SK-MEL-5 (cell line): ENCODE measurements at regions not wholly inside any gene's neighbourhood (a gene's known extent, or its start where the extent isn't known, plus 50 kb on each side); places are given as distances from the start of the nearest gene placed in this dataset.
"Not testable (repeated sequence)": the region's sequence is repeated elsewhere in the genome, so short reads cannot be mapped to it uniquely, and the experiment has no call there.

Source experiments
- DNase-seq: peaks from one replicate; pipeline ENCODE4 v3.0.0-alpha.2; 2016; ENCODE audit warnings: low read depth, low spot score
- in situ Hi-C: cut with HindIII; loops from 2 replicates; pipeline ENCODE4 v1.10.0; 2016; ENCODE audit warnings: low sequenced_read_pairs, high pct_unique_total_duplicates, low pct_unique_long_range_greater_than_20kb

DNA sequence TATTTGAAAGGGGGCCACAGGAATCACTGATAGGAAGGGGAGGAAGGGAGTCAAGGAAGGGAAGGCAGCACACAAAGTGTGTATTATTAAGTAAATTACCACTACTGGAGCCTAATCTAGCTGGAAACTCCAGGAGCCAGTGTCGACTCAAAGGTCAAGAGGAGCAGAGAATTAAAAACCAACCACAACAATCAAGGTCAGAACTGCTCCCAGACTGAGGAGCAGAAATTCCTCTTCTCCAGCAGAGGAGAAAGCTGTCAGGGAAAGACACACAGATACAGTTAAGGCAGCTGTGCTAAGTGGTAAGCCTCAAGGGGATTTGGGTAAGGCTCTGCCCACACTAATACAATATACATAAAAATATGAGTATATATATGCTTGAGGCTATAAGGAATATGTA lies 87.5 kb upstream of the PTPN13 start:
- DNase-seq: no peak
- in situ Hi-C loops: no loop called here

- DNase-seq: no peak
- in situ Hi-C loops: no loop called here
Measured at GRCh38 chr4:86508436-86508835, 85.7 kb upstream of the PTPN13 start.

- DNase-seq: no peak
- in situ Hi-C loops: no loop called here
Measured at GRCh38 chr4:86511590-86511989, 82.5 kb upstream of the PTPN13 start.

DNA sequence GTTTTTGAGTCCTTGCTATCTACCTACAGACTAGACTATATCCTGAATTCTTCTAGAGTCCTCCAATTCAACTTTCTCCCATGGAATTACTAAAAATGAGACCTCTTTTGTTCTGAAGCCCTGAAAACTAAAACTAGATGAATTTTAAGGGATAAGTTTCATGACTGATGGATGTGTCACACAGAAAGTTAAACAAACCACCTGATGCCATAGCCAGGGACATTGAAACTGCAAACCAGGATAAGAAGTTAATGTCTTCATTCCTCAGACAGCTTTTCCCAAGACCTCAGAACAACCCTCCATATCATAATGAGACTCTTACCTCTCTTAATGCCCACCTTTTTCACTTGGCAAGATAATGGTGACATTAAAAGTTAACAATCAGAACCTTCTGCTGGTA lies 81.5 kb upstream of the PTPN13 start:
- in situ Hi-C loops: no loop called here
- DNase-seq: no peak

DNA sequence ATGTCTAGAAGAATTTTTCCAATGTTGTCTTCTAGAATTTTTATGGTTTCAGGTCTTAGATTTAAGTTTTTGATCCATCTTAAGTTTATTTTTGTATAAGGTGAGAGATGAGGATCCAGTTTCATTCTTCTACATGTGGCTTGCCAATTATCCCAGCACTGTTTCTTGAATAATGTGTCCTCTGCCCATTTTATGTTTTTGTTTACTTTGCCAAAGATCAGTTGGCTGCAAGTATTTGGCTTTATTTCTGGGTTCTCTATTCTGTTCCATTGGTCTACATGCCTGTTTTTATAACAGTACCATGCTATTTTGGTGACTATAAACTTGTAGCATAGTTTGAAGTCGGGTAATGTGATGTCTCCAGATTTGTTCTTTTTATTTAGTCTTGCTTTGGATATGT lies 78.2 kb upstream of the PTPN13 start:
- DNase-seq, in situ Hi-C loops: not testable (repeated sequence)

DNA sequence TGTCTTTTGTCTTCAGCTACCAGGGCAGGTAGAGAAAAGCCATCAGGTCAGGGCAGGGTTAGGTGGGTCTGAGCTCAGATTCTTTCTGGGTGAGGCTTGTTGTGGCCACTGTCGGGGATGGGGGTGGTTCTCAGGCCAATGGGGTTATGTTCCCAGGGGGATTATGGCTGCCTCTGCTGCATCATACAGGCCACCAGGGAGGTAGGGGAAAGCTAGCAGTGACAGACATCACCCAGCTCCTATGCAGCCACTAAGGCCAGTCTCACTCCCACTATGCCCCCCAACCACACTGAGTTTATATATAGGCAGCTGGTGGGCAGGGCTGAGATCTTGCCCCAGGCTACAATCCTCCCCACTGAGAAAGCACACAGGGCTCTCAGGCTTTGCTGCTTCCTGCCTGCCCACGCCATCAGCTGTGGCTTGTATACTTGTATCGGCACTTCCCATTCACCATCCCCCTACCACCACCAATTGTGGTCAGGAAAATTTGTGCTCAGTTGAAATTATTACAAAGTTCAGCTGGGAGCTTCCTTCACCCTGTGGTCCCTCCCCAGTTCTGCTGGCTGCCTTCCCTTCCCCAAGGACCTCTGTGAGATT lies 72.6 kb upstream of the PTPN13 start:
- in situ Hi-C loops: no loop called here
- no peak for DNase-seq

- DNase-seq: peak; percentile 38
- in situ Hi-C loops: no loop called here
Measured at GRCh38 chr4:86522349-86522748, 71.8 kb upstream of the PTPN13 start.

DNA sequence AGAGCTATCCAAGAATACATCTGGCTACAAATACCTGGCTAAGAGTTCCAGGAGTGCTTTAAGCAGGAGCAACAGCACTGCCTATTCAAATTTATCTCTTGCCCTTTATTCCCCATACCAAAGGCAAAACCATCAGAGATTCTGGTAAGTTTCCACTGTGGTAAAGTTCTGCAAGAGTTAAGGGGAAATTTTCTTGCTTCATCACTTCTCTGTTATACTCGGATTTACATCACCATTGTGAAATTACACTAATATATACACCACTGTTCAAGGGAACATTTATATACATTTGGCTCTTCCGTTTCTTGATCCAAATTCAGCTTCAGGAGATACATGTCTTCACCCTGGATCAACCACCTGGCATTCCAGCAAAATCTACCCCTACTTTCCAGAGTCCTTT lies 70.8 kb upstream of the PTPN13 start:
- in situ Hi-C loops: no loop called here
- no peak for DNase-seq

GRCh38 chr4:86527713-86528112 lies 66.4 kb upstream of the PTPN13 start:
- in situ Hi-C loops, DNase-seq: not testable (repeated sequence)

GRCh38 chr4:86529436-86529835 lies 64.7 kb upstream of the PTPN13 start:
- DNase-seq: no peak
- in situ Hi-C loops: no loop called here

- no peak for DNase-seq
- in situ Hi-C loops: no loop called here
Measured at GRCh38 chr4:86530183-86530582, 63.9 kb upstream of the PTPN13 start.

DNA sequence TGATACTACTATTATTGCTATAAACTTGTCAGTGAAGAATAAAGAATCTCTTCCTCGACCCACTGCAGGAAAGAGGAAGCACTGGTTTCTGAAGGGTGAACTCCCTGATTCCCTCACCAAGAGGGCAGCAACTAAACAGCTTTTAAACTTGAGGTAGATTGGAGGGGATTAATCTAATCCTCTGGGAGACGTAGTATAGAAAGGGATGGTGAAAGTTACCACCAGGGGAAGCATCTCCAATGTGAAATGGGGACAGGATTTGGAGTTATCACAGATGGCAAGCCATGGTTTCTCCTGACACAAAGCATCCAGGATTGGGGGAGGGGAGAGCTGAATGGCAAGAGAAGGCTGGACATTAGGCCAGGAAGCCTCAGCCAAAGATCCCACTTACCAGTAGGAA lies 62.7 kb upstream of the PTPN13 start:
- in situ Hi-C loops: no loop called here
- DNase-seq: no peak

DNA sequence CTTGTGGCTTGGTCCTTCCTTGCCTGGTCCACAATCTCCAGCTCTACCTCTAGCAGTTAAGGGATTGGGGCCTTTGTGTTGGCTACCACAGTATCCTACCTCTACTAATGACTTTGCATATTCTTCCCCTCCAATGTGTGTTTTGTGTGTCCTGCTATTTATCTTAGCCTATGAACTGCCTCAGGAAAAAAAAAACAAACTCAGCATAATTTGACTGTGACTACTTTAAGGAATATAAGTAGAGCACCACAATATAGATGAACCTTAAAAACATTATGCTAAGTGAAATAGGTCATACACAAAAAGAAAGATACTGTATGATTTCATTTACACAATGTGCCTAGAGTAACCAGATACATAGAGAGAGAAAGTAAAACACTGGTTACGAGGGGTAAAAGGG lies 61.3 kb upstream of the PTPN13 start:
- DNase-seq: no peak
- in situ Hi-C loops: no loop called here

GRCh38 chr4:86536151-86536550 lies 58.0 kb upstream of the PTPN13 start:
- DNase-seq: no peak
- in situ Hi-C loops: no loop called here

DNA sequence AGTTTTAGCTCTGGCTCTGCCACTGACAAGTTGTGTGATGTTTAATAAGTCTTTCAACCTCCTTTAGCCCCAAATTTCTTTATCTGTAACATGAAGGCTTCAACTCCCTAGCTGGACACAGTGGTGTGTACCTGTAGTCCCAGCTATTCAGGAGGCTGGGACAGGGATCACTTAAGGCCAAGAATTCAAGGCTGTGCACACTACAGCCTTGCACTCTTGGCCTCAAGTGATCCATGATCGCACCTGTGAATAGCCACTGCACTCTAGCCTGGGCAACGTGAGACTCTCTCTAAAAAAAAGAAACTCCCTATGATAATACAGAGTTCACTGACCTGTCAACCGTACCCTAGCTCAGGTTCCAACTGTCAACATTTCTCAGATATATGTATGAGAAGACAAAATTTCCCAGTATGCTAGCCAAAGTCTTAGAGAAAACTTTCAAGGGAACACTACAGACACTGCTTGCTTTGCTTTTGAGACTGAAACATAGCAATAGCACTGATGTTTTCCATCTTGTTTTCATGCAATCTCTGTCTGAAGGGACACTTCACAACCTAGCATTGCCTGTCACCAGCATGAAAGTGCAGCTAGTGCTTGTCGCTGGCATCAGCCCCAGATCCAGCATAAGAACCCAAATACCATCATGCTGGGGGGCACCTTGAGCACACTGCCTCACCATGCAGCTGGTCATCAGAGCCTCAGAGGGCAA lies 51.6 kb upstream of the PTPN13 start:
- in situ Hi-C loops: no loop called here
- DNase-seq: no peak

DNA sequence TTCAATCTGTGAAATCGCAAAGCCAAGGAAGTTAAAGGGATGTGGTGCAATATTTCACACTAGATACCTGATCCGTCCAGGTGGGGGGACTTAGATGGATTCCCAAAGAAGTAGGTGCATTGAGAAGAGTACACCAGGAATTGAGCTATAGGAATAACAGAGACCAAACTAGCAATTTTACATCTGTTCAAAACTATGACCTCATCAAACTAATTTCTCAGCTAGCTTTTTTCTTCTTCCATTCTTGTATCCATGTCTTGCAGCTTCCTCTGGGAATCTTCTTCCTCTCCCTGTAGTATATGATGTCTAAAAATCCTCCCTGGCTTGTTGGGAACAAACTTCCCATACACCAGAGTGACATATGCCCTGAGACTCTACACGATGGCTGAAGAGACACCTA lies 51.0 kb upstream of the PTPN13 start:
- in situ Hi-C loops: no loop called here
- DNase-seq: no peak

DNA sequence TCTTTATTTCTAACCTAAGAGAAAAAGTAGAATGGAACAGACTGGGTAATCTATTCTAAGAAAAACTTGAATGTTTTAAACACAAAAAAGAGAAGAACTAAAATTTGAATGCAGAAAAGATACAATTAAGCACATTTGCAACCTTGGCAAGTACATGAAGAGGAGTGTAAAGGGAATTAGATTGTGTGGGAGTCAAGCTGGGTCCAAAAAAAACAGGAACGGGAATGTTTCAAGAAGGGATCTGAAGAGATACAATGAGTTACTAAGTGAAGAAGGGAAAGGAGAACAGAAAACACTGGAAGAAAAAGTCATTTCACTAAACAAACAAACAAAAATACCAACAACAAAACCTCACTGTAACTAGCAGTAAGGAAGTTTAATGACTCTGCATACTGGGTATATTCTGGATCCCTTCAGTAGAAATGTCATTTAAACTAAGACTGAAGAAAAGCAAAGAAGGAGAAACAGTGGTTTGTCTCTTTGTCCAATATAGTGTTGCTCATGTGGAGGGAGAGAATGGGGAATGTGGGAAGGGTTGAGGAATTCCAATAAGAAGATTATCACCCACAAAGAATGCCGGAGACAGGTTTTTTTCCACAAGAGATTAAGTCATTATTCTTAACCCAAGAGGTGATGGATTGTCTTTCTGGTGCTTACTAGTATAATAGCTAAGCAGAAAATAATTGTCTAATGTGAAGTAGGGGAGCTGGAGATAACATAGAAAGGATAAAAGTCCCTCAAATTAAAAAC lies 50.4 kb upstream of the PTPN13 start:
- DNase-seq: no peak
- in situ Hi-C loops: no loop called here

DNA sequence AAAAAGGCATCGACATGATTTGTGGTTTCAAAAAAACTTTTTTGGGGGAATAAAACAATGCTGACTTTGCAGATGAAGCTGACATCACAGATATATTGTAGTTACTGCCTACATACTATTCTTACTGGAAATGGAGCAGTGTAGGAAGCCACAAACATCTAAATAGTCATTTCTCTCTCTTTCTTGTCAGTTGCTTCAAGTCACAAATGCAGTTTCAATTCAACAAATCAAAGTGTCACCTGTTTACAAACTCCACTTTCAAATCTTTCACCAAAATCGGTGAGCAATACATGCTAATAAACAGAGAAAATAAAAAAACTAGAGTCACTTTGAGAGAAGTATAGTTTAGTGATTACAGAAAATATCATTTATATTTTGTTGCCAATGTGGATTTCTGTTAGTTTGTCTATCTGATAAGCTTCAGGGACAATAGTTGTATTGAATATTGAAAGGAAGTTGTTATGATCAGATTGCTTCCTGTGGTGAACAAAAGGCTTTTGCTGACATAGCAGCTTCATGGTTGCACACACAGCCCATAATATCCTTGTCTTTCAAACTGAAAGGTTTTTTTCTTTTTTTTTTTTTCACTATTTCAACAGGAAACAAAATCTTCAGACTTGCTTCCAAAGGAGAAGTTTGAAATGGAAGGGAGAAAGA lies 49.7 kb upstream of the PTPN13 start:
- in situ Hi-C loops: no loop called here
- no peak for DNase-seq
